GM12874 (cell line): ENCODE measurements at regions not wholly inside any gene's neighbourhood (a gene's known extent, or its start where the extent isn't known, plus 50 kb on each side); places are given as distances from the start of the nearest gene placed in this dataset.

Experiments used
- TF ChIP-seq, protein P1 (sequence below): IDR thresholded peaks from 2 replicates; pipeline ENCODE4 v1.5.1; 2011; ENCODE audit warnings: low read depth, mild to moderate bottlenecking, control low read depth, low read length, moderate library complexity; ENCODE audit not compliant: insufficient read depth

DNA sequence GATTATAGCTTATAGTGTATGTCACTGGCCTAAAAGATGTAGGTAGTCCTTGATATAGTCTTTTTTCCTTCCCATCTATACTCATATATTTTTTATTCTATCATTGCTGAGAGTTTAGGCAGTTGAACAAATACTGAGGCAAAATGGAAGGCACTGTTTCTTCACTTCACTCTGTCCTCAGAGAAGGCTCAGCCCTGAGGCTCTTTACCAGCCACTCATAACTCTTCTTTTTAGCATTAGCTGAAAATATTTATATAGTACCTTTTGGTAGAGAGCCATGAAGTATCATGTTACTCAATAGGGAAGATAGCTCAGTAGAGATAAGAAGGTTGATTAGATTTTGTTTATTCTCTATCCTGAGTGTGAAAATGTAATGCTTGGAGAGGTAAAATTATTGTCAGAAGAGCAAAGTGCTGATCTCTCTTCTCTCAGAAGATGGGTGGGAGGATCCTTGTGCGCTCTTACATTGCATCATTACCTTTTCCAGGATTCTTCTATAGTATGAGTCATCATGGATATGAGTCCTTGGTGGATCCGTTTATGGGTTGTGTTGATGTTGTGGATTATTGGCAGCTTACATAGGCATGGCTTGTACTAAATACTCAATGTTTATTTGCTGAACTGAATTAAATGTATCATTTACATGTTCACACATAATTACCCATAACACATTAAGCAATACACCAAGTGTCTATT, 88.1 kb downstream of the ANXA1 start:
- TF ChIP-seq, protein P1, sequence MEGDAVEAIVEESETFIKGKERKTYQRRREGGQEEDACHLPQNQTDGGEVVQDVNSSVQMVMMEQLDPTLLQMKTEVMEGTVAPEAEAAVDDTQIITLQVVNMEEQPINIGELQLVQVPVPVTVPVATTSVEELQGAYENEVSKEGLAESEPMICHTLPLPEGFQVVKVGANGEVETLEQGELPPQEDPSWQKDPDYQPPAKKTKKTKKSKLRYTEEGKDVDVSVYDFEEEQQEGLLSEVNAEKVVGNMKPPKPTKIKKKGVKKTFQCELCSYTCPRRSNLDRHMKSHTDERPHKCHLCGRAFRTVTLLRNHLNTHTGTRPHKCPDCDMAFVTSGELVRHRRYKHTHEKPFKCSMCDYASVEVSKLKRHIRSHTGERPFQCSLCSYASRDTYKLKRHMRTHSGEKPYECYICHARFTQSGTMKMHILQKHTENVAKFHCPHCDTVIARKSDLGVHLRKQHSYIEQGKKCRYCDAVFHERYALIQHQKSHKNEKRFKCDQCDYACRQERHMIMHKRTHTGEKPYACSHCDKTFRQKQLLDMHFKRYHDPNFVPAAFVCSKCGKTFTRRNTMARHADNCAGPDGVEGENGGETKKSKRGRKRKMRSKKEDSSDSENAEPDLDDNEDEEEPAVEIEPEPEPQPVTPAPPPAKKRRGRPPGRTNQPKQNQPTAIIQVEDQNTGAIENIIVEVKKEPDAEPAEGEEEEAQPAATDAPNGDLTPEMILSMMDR, result no peak

DNA sequence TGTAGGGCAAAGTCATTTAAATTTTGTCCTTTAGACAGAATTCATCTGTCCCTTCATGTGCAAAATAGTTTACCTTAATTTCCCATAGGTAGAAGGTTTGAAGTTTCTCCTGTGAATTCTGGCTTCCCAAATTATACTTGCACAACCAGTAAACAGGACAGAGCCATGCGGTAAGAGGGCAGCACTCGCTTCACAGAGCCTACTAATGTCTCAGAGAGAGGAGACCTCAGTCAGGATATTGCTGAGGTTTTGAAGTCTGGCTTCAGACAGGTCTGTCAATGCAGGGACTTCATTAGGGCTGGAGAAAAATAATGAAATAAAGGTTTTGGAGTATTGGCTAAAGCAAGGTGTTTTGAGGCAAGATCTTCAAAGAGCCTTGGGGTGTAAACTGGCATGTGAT, 91.4 kb downstream of the ANXA1 start:
- TF ChIP-seq, protein P1, result no peak

DNA sequence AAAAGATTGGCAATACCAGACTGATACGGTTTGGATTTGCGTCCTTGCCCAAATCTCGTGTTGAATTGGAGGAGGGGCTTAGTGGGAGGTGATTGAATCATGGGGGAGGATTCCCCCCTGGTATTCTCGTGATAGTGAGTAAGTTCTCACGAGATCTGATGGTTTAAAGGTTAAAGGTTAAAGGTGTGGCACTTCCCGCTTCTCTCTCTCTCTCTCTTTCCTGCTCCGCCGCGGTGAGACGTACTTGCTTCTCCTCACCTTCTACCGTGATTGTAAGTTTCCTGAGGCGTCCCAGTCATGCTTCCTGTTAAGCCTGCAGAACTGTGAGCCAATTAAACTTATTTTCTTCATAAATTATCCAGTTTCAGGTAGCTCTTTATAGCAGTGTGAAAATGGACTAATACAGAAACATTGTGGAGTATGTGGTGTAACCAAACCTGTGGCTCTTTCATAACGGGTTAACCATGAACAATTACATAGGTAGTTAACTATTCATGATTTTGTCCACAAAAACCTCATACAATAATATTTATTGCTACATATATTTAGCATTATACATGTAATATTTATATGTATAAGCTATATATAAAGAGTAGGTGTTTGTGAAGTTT, 107.5 kb downstream of the ANXA1 start:
- TF ChIP-seq, protein P1, result no peak

DNA sequence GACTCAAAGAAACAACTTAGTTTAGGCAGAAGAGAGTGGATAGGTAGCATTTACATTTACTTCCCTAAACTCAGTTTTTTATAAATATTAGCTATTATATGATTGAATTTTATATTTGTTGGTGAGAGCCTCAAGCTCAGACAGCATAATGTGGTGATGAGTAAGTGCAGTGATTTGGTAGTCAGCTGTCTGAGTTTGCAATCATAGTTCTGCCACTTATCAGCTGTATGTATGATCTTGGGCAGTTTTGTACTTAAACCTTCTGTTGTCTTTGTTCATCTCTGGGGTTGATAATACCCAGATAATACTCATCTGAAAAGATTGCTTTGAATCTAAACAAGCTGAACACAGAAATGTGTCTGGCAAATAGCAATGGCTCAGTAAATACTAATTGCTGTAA, 108.8 kb downstream of the ANXA1 start:
- TF ChIP-seq, protein P1, result no peak

DNA sequence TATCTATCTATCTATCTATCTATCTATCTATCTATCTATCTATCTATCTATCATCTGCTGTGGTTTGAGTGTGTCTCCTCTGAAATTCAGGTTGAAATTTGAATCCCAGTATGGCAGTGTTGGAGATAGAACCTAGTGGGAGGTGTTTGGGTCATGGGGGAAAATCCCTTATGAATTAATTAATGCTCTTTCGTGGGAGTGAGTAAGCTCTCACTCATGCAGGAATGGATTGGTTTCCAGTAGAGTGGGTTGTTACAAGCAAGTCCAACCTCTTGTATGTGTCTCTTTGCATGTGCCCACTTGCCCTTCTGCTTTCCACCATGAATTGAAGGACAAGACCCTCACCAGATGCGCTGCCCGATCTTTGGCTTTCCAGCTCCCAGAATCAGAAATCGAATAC, 113.0 kb downstream of the ANXA1 start:
- TF ChIP-seq, protein P1, result no peak

DNA sequence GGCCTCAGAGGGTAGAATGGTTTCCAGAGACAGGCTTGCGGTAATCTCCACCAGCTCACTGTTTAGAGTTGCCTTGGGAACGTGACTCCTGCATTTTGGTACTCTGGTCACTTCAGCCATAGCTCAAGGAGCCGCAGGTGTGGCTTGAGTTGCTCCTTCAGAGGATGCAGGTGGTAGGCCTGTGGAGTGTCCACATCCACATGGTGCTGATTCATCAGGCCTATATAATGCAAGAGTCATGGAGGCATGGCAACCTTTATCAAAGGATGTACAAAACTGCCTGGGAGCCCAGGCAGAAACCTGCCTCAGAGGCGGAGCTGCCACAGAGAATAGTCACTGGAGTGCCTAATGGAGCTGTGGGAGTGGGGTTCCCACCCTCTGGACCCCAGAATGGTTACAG, 114.2 kb downstream of the ANXA1 start:
- TF ChIP-seq, protein P1, result no peak

DNA sequence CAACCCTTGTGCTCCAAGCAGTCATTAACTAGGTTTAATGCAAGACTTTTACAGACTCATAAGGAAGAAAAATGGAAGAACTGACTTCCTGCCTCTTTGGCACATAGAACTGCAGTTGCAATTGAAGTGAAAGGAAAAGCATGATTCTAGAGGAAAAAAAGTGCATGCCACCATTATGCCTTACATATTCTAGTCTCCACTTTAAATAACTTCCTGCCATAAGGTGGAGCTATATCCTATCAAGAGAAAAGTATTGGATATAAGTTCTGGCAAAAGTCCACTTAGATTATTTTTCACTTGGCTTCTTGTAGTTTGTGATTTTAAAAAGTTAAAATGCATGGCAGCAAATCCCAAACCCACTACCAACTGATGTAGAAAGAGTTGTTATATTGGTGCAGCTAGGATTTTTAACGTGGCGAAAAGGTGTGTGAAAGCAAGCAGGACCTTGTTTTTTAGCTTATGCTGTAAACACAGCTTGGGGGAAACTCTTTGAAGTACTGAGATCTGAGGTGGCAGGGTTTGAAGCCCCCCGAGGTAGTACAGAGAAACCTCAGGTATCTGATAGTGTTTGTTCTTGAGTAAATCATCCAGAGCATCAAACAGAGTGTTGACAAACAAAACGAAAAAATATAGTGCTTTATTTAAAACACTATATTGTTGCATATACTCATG, 117.9 kb downstream of the ANXA1 start:
- TF ChIP-seq, protein P1, result no peak
